Epidermal melanocyte (primary cell): ENCODE measurements at regions not wholly inside any gene's neighbourhood (a gene's known extent, or its start where the extent isn't known, plus 50 kb on each side); places are given as distances from the start of the nearest gene placed in this dataset.

Experiments used
- DNase-seq: peaks from one replicate; pipeline ENCODE4 v3.0.0; 2011; ENCODE audit warnings: low spot score; ENCODE audit not compliant: insufficient read length

DNA sequence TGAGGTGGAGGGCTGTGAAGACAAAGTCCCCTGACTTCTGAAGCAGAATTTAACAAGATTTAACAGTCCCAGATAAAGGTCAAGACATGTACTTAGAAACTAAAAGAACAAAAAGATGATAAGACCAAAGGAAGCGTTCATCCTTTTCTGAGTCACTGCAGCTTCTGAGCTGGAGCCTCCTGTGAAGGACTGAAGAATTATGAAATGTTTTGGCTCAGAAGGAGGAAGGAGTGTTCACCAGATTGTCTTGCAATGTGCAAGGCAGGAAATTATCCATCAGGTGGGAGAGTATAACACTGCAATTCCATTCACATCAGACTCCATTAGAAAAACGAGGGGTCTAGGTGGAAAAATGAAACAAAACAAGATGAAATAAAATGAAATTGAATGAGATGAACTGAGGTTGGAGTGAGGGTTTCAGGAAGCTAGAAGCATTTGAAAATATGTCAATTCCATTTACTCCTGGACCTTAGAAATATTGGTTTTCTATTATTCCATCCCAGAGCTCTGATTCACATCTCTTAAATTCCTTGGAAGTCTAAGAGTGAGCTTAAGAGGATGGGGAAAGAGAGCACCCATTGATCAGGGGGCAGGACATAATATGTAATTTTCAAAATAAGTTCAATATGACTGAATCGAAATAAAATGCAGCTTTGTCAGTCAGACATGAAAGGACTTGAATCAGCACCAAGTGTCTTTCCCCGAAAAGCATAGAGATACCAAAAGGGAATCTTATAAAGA lies 186.1 kb upstream of the LNX1 start:
- DNase-seq = no peak

DNA sequence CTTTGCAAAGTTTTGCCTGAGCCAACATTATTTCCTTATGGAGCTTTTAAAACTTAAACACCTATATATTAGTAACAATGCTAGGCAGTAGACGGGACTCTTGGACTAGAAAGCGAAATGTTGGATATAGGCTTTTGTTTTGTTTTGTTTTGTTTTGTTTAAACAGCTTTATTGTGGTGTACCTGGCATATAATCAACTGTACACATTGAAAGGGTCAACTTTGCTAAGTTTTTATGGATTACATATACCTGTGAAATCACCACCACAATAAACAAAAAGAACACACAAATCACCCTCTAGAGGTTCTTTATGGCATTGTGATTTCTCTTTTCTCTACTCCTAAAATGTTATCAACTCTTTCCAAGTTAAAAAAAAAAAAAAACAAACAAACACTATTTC lies 184.9 kb upstream of the LNX1 start:
- DNase-seq = no peak

DNA sequence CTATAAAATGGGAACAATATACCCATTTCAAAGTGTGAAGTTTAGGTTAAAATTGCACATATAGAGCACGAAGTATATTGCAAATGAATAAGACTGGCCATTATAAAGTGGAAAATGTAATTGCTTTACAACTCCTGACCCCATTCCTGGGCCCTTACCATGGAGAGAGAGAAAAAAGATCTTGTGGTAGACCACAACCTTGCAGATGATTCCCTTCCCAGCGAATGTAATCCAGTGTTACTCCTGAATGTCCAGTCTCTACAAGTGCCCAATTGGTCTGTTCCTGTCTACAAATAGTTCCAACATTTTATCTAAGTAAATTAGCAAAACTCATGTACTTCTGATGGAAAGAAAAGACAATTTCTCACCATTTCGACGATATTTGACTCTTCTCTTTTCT lies 184.1 kb upstream of the LNX1 start:
- no peak for DNase-seq

GRCh38 chr4:53771326-53771725 lies 180.0 kb upstream of the LNX1 start:
- DNase-seq = no peak

GRCh38 chr4:53767482-53767881 lies 176.2 kb upstream of the LNX1 start:
- DNase-seq = no peak

DNA sequence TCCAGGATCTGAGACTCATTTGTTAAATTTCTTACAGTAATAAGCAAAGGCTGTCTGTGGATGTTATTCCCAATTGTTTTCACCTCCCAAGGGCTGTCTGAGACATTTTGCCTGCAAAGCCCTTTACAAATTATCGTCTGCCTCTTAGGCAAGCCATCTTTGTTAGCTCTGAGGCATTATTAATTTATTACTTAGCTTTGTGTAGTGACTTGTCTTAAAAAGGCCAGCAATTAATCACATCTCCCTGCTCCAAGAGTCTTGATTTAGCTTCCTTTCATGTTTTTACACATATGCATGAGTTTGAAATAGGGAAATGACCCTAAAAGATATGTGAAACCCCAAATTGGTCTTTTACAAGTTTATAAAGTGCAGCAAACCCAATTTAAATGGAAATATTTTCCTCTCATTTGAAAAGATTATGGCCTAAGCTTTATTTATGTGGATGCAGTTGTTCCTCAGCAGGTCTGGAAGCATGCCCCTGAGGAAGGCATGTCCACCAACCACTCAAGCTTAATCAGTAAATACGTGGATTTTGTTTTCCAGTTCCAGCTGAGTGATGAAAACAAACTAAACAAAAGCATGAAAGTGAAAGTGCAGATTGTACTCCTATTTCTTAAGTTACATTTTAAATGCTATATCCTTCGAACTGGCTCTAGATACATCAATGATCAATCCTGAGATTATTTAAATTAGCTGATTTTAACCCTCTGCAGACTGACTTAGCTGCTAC lies 173.6 kb upstream of the LNX1 start:
- DNase-seq = no peak

GRCh38 chr4:53763813-53764597 lies 172.7 kb upstream of the LNX1 start:
- DNase-seq = no peak

DNA sequence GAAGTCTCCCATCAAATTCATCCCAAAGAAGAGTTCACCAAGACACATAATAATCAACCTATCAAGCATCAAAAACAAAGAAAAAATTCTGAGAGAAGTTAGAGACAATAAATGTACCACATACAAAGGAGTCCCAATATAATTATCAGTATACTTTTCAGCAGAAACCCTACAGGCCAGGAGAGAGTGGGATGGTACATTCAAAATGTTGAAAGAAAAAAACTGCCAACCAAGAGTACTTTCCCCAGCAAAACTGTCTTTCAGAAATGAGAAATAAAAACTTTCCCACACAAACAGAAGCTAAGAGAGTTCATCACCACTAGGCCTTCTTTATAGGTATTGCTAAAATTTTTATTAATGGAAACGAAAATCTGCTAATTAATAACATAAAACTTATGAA lies 164.4 kb upstream of the LNX1 start:
- DNase-seq = no peak

- no peak for DNase-seq
Observed at GRCh38 chr4:53752124-53752523, 160.8 kb upstream of the LNX1 start.

GRCh38 chr4:53748328-53748772 lies 157.1 kb upstream of the LNX1 start:
- DNase-seq = no peak

GRCh38 chr4:53747401-53747800 lies 156.1 kb upstream of the LNX1 start:
- DNase-seq = no peak

DNA sequence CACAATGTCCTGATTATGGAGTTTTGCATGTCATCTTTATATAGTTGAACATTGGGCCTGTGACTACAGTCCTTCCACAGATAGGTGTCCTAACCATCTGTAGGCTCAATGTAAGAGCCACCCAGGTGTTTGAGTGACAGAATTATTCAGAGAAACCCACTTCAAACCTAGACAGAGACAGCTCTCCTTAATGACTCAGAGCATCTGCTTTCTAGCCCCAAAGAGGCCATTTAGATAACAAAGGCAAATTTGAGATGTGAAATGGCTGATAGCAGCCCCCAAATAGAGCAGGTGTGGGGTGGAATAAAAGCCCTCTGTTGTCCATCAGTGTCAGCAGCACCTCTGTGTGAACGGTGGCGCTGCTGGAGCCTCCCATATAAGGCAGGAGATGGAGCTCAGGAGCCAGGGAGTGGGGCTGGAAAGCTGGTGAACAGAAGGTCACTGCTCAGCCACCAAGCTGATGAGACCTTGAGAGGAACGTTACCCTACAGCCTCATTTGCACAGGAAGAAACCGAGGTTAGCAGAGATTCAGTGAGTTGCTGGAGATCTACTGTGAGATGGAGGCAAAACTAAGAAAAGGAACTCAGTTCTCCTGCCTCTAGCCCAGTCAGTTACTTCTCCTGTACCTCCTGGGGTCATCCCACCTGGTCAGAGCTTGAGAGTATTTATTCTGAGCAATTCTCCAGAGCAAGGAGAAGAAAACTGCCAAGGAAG lies 153.3 kb upstream of the LNX1 start:
- DNase-seq = no peak

GRCh38 chr4:53734584-53735353 lies 143.5 kb upstream of the LNX1 start:
- no peak for DNase-seq

- DNase-seq = no peak
Observed at GRCh38 chr4:53734182-53734581, 142.9 kb upstream of the LNX1 start.

DNA sequence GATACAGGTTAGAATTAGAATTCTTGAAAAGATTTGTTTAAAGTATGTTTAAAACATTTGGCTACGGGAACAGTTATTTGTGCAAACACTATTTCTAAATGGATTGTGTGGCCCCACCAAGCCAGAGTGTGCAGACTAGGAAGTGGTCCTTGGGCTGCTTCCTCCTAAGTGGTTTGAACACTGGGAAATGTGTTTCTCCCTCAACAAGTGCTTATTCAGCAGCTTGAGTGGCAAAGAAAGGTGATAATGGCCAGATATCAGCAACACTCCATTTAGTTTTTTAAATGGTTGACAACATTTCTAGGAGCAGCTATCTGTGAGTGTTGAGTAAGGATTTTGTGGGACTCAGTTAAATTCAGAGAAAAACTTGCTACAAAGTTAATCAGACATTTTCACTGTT lies 141.4 kb upstream of the LNX1 start:
- DNase-seq = no peak

DNA sequence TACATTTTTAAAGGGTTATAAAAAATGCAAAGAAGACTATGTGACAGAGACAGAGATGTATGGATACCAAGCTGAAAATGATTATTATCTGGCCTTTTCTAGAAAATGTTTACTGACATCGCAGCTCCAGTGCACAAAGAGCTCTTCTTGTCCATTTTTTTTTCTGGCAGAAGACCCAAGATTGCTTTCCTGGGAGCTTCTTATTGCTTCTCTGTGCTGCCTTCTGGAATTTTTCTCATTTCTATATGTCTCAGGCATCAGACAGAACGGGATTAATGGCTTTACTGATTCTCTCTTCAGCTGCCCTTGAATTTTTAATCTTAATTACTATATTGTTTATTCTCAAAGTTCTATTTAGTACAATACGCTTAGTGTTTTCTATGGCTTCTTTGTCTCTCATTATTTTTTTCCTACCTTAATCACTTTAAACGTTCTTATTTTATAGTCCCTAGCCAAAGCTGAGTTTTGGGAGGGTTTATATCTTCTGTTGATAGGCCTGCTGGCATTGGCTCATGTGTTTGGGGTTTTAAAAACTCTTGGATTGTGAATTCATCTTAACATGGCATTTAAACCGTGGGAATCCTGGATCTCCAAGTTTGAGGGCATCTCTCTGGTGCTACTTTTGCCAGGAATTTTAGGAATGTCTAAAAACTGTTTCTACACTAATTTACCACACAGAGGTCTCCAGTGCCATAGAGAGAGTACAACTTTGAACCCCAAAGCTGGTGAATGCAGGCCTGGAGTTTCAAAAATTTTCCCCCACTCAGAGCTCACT lies 138.9 kb upstream of the LNX1 start:
- no peak for DNase-seq

DNA sequence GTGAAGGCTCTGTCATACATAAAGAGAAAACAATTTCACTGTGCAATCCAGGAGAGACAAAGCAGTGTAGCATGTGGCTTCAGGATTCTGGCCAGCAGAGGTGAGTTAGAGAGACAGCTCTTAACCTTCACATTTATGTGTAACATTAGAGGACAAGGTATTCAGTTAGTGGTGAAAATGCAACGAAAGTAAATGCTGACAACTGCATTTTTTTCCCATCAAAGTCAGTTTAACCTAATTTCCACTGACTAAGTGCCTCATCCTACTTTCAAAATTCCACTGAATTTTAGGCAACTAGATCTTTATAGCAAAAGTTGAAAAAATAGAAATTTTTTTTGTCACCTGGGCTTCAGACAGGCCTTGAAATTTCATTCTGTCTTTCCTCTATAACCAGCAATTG lies 130.8 kb upstream of the LNX1 start:
- DNase-seq = no peak

DNA sequence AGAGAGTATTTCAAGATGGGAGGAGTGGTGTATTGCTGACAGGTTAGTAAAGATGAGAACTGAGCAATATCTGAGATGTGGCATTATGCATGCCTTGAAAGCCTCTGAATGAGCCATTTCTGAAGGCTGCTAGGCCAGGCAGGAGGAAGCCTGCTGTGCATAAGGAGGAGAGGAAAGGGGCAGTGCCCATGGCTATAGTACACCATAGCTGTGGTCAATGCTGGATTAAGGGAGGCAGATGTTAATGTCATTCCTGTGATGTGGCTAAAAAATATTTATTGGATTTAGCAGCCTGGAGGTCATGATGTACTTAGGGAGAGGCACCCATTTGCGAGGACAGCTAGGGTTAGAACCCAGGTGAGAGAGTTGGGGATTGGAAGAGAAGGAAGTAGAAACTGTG lies 130.0 kb upstream of the LNX1 start:
- no peak for DNase-seq

DNA sequence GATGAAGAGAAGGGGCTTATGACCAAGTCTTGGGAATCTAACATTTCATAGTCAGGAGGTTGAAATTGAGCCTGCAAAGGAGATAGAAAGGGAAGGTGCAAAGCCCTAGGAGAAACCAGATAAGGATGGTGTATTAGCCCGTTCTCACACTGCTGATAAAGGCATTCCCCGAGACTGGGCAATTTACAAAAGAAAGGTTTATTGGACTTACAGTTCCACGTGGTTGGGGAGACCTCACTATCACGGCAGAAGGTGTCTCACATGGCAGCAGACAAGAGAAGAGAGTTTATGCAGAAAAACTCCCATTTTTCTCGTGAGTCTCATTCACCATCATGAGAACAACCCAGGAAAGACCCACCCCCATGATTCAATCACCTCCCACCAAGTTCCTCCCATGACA lies 129.5 kb upstream of the LNX1 start:
- no peak for DNase-seq

DNA sequence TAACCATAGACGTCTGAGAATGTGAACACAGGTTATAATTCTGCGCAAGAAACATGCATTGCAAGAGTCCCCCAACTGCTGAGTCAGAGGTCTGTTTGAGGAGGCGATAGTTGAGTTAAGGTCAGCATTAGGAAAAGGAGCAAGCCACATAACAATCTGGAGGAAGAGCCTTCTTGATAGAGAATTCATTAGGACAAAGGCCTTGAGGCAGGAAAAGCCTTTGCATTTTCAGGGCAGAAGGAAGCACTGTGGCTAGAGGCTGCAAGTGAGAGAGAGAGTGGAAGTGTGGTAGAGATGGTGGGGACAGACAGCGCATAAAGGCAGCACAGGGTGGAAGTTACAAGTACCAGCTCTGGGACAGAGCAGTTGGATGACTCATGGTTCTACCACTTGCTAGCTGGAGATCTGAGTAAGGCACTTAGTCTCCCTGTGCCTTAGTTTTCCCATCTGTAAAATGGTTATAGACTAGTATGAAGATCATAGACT lies 125.8 kb upstream of the LNX1 start:
- DNase-seq = no peak
